HG02943 (cell line): ENCODE measurements at regions not wholly inside any gene's neighbourhood (a gene's known extent, or its start where the extent isn't known, plus 50 kb on each side); places are given as distances from the start of the nearest gene placed in this dataset.

ENCODE experiments used
- ATAC-seq: cut with Tn5 transposase; IDR thresholded peaks from one replicate; pipeline ENCODE4 v1.9.1; 2021; ENCODE audit warnings: mild to moderate bottlenecking, low read depth, moderate library complexity; ENCODE audit not compliant: unreplicated experiment

- ATAC-seq = no peak
These were observed 77.1 kb upstream of the EPHA4 start for GRCh38 chr2:221649051-221649775.

GRCh38 chr2:221642447-221642846, 70.3 kb upstream of the EPHA4 start:
- no peak for ATAC-seq

GRCh38 chr2:221641181-221641871, 69.2 kb upstream of the EPHA4 start:
- ATAC-seq = no peak

DNA sequence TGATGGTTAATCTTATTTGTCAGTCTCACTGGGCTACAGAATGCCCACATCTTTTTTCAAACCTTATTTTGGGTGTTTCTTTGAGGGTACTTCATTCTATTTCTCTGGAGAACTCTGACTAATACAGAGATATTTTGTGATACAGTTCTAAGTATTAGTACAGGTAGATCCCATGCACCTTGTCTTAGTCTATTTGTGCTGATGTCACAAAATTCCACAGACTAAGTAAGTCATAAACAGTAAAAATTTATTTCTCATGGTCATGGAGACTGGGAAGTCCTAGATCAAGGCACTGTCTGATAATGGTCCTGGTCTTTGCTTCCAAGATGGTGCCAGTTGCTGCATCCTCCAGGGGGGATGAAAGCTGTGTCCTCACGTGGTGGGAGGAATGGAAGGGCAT, 68.6 kb upstream of the EPHA4 start:
- ATAC-seq = no peak

- no peak for ATAC-seq
These were observed 65.7 kb upstream of the EPHA4 start for GRCh38 chr2:221637851-221638250.

- ATAC-seq = no peak
These were observed 63.8 kb upstream of the EPHA4 start for GRCh38 chr2:221635949-221636348.

GRCh38 chr2:221629468-221629867, 57.4 kb upstream of the EPHA4 start:
- no peak for ATAC-seq

GRCh38 chr2:221624475-221624874, 52.4 kb upstream of the EPHA4 start:
- ATAC-seq = no peak
